Upper lobe of right lung (tissue), 1 donor: ENCODE measurements at regions not wholly inside any gene's neighbourhood (a gene's known extent, or its start where the extent isn't known, plus 50 kb on each side); places are given as distances from the start of the nearest gene placed in this dataset.

Experiments
- ATAC-seq: fragments of 200-7000 bp; cut with Tn5 transposase; one replicate; pipeline ENCODE4 v1.9.1; 2020; ENCODE audit warnings: mild to moderate bottlenecking, moderate library complexity
- DNase-seq: peaks from one replicate; pipeline ENCODE4 v3.0.0-alpha.2; 2020
- H3K27ac ChIP-seq: fragments of 200-600 bp; one replicate; pipeline ENCODE4 v1.8.0; 2022
- H3K27me3 ChIP-seq: fragments of 200-600 bp; one replicate; pipeline ENCODE4 v1.8.0; 2022; ENCODE audit warnings: mild to moderate bottlenecking
- H3K36me3 ChIP-seq: fragments of 200-600 bp; one replicate; pipeline ENCODE4 v1.8.0; 2022
- H3K4me1 ChIP-seq: fragments of 200-600 bp; one replicate; pipeline ENCODE4 v1.8.0; 2022
- H3K4me3 ChIP-seq: fragments of 200-600 bp; one replicate; pipeline ENCODE4 v1.8.0; 2022; ENCODE audit warnings: mild to moderate bottlenecking
- H3K9me3 ChIP-seq: fragments of 200-600 bp; one replicate; pipeline ENCODE4 v1.8.0; 2022
- CTCF ChIP-seq: fragments of 200-600 bp; IDR thresholded peaks from one replicate; pipeline ENCODE4 v1.8.0; 2022; ENCODE audit warnings: antibody characterized with exemption
- intact Hi-C: fragments of 100-400 bp; cut with DNase I; formaldehyde crosslinking; loops from one replicate; pipeline ENCODE4 v1.11.0; 2022
- donor health status: DM: no; HTN: yes; CAD: no; lungs with severe emphysema.

DNA sequence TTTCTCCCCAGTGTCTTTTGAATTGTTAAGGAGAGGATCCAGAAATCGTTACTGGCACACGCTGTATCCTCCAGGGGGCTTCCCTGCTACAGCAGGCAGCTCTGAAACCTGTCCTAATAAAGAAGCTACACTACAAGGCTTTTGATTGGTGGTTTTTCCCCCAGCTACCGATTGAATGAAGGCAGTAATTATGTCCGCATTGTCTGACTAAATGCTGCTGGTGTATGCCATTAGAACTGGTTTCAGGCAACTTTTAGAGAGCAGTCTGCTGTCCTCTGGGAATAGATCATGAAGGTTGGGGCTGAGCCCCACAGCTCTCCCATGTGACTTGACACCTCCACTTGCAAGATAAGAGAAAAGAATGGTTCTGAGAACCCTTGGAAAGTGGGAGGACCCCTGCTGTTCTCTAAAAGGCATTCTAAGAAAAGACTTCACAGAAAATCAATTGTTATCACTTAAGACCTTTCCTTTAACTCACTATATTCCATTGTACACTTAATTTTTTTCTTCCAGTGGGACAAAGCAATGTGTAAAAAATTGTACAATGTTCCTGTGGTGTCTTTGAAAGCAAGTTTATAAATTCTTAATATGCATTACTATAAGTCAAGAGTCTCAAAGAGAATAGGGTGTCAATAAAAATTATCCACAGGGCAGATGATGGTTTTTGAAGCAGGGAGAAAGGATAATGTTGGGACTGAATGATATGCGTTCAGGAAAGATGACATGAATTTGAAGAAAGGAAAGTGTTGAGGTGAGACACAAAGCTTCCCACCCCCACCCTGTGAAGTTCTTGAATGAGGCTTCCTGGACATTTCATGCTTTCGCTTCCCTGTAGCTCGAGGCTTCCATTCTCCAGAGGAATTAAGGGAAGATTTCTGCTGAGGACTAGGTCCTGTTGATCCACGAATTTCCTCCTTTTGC is 53.0 kb upstream of the DAZL start:
- no peaks in the 10 kb centered on the region for H3K27me3 ChIP-seq
- DNase-seq = no peak
- H3K4me3 ChIP-seq = no peak overlapping the region
- no peak for ATAC-seq
- TF ChIP-seq CTCF = no peak
- no peaks in the 10 kb centered on the region for H3K4me1 ChIP-seq
- H3K27ac ChIP-seq = no peak overlapping the region
- no peaks in the 10 kb centered on the region for H3K36me3 ChIP-seq
- no peaks in the 10 kb centered on the region for H3K9me3 ChIP-seq
- intact Hi-C loops = no loop called here

DNA sequence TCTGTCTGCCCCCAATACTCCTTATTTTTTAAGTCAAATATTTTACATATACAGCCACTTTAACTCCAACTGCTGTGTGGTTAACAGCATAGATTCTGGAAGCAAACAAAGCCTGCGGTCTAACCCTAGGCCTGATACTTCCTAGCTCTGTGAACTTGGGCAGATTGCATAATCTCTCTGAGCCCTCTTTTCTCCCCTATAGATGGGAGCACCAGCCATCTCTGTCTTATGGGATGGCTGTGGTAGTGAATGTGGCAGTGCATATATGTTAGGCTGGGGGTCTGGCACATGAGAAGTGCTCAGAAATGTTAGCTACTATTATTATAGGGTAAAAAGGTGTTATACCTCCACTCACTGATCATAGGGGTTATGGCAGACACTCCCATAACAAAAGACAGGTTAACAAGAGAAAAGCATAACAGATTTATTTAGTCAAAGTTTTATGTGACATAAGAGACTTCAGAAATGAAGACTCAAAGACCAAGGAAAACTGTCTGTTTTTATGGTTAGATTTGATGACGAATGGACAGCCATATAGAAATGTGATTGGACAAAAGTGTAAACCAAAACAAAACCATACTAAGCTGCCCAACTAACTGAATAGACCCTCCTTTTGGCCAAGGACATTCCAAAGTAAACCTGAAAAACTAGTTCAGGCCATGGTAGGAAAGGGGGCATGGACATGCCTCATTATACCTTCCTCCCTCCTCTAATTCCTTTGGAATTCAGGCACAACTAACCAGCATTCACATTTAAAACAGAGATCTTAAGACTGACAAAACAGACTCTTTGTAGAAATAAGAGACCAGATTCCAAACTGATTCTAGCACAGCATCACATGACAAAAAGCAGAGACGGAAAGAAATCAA is 53.9 kb upstream of the DAZL start:
- H3K4me1 ChIP-seq = no peaks in the 10 kb centered on the region
- ATAC-seq (no peak), DNase-seq (no peak)
- intact Hi-C loops = no loop called here
- no peaks in the 10 kb centered on the region for H3K9me3 ChIP-seq
- no peak overlapping the region for H3K4me3 ChIP-seq
- peaks cover 4% of the 10 kb centered on the region for H3K27me3 ChIP-seq
- H3K27ac ChIP-seq = no peak overlapping the region
- no peak for TF ChIP-seq CTCF
- H3K36me3 ChIP-seq = no peaks in the 10 kb centered on the region

- no peak overlapping the region for H3K4me3 ChIP-seq
- no peaks in the 10 kb centered on the region for H3K4me1 ChIP-seq
- H3K27ac ChIP-seq = no peak overlapping the region
- peaks cover 4% of the 10 kb centered on the region for H3K27me3 ChIP-seq
- intact Hi-C loops = no loop called here
- no peak for TF ChIP-seq CTCF
- ATAC-seq (no peak), DNase-seq (no peak)
- H3K36me3 ChIP-seq = no peaks in the 10 kb centered on the region
- H3K9me3 ChIP-seq = no peaks in the 10 kb centered on the region
Observed at GRCh38 chr3:16663854-16664712, 58.9 kb upstream of the DAZL start.

DNA sequence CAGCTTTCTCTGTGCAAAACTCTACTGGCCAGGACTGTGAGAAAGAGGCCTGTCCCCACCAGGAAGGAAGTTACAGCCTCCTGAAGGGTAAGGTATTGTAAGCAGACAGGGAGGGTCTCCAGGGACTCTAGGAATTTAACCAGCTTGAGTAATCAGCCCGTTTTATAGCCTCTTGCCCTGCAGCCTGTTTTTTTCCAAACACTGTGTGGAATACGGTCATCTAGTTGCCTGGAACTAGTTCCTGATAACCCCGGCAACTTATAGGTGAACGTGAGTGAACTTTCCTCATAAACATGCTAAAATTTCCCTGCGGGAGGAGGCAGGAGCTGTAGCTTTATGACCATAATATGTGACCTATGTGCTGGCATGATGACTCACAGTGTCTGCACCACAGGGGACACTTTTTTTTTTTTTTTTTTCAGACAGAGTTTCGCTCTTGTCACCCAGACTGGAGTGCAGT is 60.1 kb upstream of the DAZL start:
- H3K9me3 ChIP-seq = no peaks in the 10 kb centered on the region
- H3K36me3 ChIP-seq = no peaks in the 10 kb centered on the region
- no peaks in the 10 kb centered on the region for H3K4me1 ChIP-seq
- no peak overlapping the region for H3K4me3 ChIP-seq
- intact Hi-C loops = no loop called here
- no peak for TF ChIP-seq CTCF
- H3K27me3 ChIP-seq = peaks cover 4% of the 10 kb centered on the region
- DNase-seq = no peak
- no peak overlapping the region for H3K27ac ChIP-seq
- no peak for ATAC-seq

- Histone ChIP-seq H3K4me3 (no peak overlapping the region), H3K4me1 (no peaks in the 10 kb centered on the region), H3K36me3 (no peaks in the 10 kb centered on the region), H3K9me3 (no peaks in the 10 kb centered on the region), H3K27ac (no peak overlapping the region), H3K27me3 (peaks cover 4% of the 10 kb centered on the region)
- no peak for DNase-seq
- TF ChIP-seq CTCF = no peak
- ATAC-seq = no peak
- intact Hi-C loops = no loop called here
Observed at GRCh38 chr3:16666206-16666605, 61.0 kb upstream of the DAZL start.
